Tibial nerve (tissue), 3 donors: ENCODE measurements at regions not wholly inside any gene's neighbourhood (a gene's known extent, or its start where the extent isn't known, plus 50 kb on each side); places are given as distances from the start of the nearest gene placed in this dataset.

Source experiments
- CTCF ChIP-seq, 5 experiments: fragments of 200-600 bp in 3 of 5; fragments of 450-650 bp in 2 of 5; sonication (generic) in 3 of 5; IDR thresholded peaks; one replicate each; pipeline ENCODE4 v1.5.1; 2016 to 2019; ENCODE audit warnings: antibody characterized with exemption in 5 of 5, mild to moderate bottlenecking in 3 of 5, moderate library complexity in 2 of 5
- POLR2A ChIP-seq, 2 donors: fragments of 450-650 bp; IDR thresholded peaks; one replicate each; pipeline ENCODE4 v1.6.1; 2017; ENCODE audit warnings: antibody characterized with exemption in 2 of 2, mild to moderate bottlenecking in 2 of 2, moderate library complexity in 2 of 2

GRCh38 chr3:150309257-150309542, 98.9 kb upstream of the TSC22D2 start:
- TF ChIP-seq CTCF (IDR thresholded peaks at IDR 0.05) (no peak), POLR2A (IDR thresholded peaks at IDR 0.05) (no peak)
